Nephron (organoid): ENCODE measurements at regions not wholly inside any gene's neighbourhood (a gene's known extent, or its start where the extent isn't known, plus 50 kb on each side); places are given as distances from the start of the nearest gene placed in this dataset.

Experiments
- H3K27ac Mint-ChIP-seq, 3 experiments: 2 replicates each; pipeline ENCODE4 v1.8.0; 2020; ENCODE audit warnings: mixed read lengths in 3 of 3, mild to moderate bottlenecking in 2 of 3, moderate library complexity in 1 of 3
- H3K27me3 Mint-ChIP-seq: 2 replicates; pipeline ENCODE4 v1.8.0; 2021; ENCODE audit warnings: low read depth, mild to moderate bottlenecking, moderate library complexity, mixed read lengths
- H3K36me3 Mint-ChIP-seq: 2 replicates; pipeline ENCODE4 v1.8.0; 2020; ENCODE audit warnings: low read depth, mixed read lengths
- H3K4me1 Mint-ChIP-seq: 2 replicates; pipeline ENCODE4 v1.8.0; 2020; ENCODE audit warnings: mixed read lengths
- H3K4me3 Mint-ChIP-seq, 3 experiments: 2 replicates each; pipeline ENCODE4 v1.8.0; 2020; ENCODE audit warnings: mild to moderate bottlenecking in 3 of 3, mixed read lengths in 3 of 3, moderate library complexity in 2 of 3
- H3K9me3 Mint-ChIP-seq: 2 replicates; pipeline ENCODE4 v1.8.0; 2020; ENCODE audit warnings: mixed read lengths
- CTCF ChIP-seq, 3 experiments: fragments of 200-600 bp; sonication (generic); IDR thresholded peaks; one replicate each; pipeline ENCODE4 v1.5.0; 2021; ENCODE audit warnings: antibody characterized with exemption in 3 of 3; ENCODE audit not compliant: unreplicated experiment in 3 of 3

DNA sequence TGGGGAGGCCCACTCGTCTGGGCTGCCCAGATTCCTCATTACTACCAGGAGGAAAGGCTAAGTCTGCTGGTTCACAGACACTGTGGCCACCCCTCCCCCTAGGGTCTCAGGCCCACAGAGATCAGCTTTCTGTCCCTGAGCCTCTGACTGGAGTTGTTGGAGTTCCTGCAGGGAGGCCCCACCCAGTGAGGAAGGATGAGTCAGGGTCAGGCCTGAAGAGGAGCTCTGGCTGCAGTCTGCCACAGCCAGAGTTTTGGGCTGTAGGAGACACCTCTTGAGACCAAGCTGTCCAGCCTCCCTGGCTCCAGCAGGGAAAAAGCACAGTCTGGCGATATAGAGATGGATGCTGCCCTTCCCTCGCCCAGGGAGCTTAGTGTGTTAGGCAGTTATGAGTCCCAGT is 720.9 kb upstream of the SEMA6D start:
- H3K27me3 Mint-ChIP-seq, result peaks cover 4% of the 10 kb centered on the region
- no peak for TF ChIP-seq CTCF (IDR thresholded peaks at IDR 0.05; ENCODE audit: unreplicated experiment in 3 of 3)

GRCh38 chr15:46997501-46997900 is 719.8 kb upstream of the SEMA6D start:
- no peaks in the 10 kb centered on the region for H3K4me1 Mint-ChIP-seq
- H3K36me3 Mint-ChIP-seq, result no peaks in the 10 kb centered on the region
- peaks cover 4% of the 10 kb centered on the region for H3K27me3 Mint-ChIP-seq
- no peak for TF ChIP-seq CTCF (IDR thresholded peaks at IDR 0.05; ENCODE audit: unreplicated experiment in 3 of 3)
- peaks cover 37% of the 10 kb centered on the region for H3K9me3 Mint-ChIP-seq
- no peak overlapping the region for H3K4me3 Mint-ChIP-seq
- no peak overlapping the region for H3K27ac Mint-ChIP-seq

More for the DNA sequence above, 720.9 kb upstream of the SEMA6D start:
- peaks cover 42% of the 10 kb centered on the region for H3K9me3 Mint-ChIP-seq
- no peaks in the 10 kb centered on the region for H3K4me1 Mint-ChIP-seq
- no peak overlapping the region for H3K4me3 Mint-ChIP-seq
- no peaks in the 10 kb centered on the region for H3K36me3 Mint-ChIP-seq
- H3K27ac Mint-ChIP-seq, result no peak overlapping the region

- no peak for TF ChIP-seq CTCF (IDR thresholded peaks at IDR 0.05; ENCODE audit: unreplicated experiment in 3 of 3)
- Mint-ChIP-seq H3K36me3 (no peaks in the 10 kb centered on the region), H3K9me3 (peaks cover 42% of the 10 kb centered on the region), H3K27ac (no peak overlapping the region), H3K27me3 (no peaks in the 10 kb centered on the region), H3K4me1 (no peaks in the 10 kb centered on the region), H3K4me3 (no peak overlapping the region)
Measured at GRCh38 chr15:47003568-47003967, 713.7 kb upstream of the SEMA6D start.

DNA sequence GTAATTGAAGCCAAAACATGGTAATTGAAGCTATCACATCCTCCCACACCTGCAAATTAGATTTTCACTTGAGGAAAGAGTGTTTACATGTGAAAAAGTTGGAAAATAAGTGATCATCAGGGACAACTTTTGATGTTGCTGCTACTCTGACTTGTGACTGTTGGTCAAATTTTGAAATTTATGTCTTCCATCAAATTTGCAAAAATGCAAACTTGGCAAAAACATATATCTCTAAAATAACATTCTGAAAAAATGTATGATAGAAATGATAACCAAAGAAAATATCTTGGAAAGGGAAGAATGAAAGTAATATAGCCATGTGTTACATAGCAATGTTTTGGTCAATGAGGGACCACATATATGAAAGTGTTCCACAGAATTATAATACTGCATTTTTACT is 703.9 kb upstream of the SEMA6D start:
- no peak for TF ChIP-seq CTCF (IDR thresholded peaks at IDR 0.05; ENCODE audit: unreplicated experiment in 3 of 3)
- Mint-ChIP-seq H3K9me3 (peaks cover 8% of the 10 kb centered on the region), H3K4me1 (no peaks in the 10 kb centered on the region), H3K27me3 (no peaks in the 10 kb centered on the region), H3K36me3 (no peaks in the 10 kb centered on the region), H3K27ac (no peak overlapping the region), H3K4me3 (no peak overlapping the region)

GRCh38 chr15:47027322-47027946 is 689.9 kb upstream of the SEMA6D start:
- H3K9me3 Mint-ChIP-seq, result peaks cover 9% of the 10 kb centered on the region

More at GRCh38 chr15:47027322-47027946, 689.9 kb upstream of the SEMA6D start:
- Mint-ChIP-seq H3K27ac (no peak overlapping the region), H3K4me3 (no peak overlapping the region), H3K27me3 (no peaks in the 10 kb centered on the region), H3K4me1 (no peaks in the 10 kb centered on the region), H3K36me3 (no peaks in the 10 kb centered on the region)
- TF ChIP-seq CTCF (IDR thresholded peaks at IDR 0.05; ENCODE audit: unreplicated experiment in 3 of 3), result peak; percentile 23 to 46 (median 28)
